Uterus (tissue), 3 donors: ENCODE measurements at regions not wholly inside any gene's neighbourhood (a gene's known extent, or its start where the extent isn't known, plus 50 kb on each side); places are given as distances from the start of the nearest gene placed in this dataset.
"Not testable (repeated sequence)": the region's sequence is repeated elsewhere in the genome, so short reads cannot be mapped to it uniquely, and the experiment has no call there.

ENCODE experiments used
- DNase-seq, 2 donors: peaks; one replicate each; pipeline ENCODE4 v3.0.0-alpha.2; 2019 to 2020
- H3K27ac ChIP-seq, 2 donors: fragments of 200-600 bp; sonication (generic); 1 replicate in 1 of 2; 2 replicates in 1 of 2; pipeline ENCODE4 v1.5.1; 2016 to 2018
- H3K27me3 ChIP-seq, 2 donors: fragments of 200-600 bp; sonication (generic); one replicate each; pipeline ENCODE4 v1.5.1; 2018 to 2019; ENCODE audit warnings: control low read depth in 1 of 2
- H3K36me3 ChIP-seq, 2 donors: fragments of 200-600 bp; sonication (generic); one replicate each; pipeline ENCODE4 v1.5.1; 2019; ENCODE audit warnings: control low read depth in 1 of 2
- H3K4me1 ChIP-seq, 2 donors: fragments of 200-600 bp; sonication (generic); one replicate each; pipeline ENCODE4 v1.5.1; 2018 to 2019; ENCODE audit warnings: control low read depth in 1 of 2
- H3K4me3 ChIP-seq, 2 donors: fragments of 200-600 bp; sonication (generic); 1 replicate in 1 of 2; 2 replicates in 1 of 2; pipeline ENCODE4 v1.5.1; 2018 to 2019; ENCODE audit warnings: mild to moderate bottlenecking in 1 of 2
- H3K9me3 ChIP-seq, 2 donors: fragments of 200-600 bp; sonication (generic); one replicate each; pipeline ENCODE4 v1.5.1; 2019; ENCODE audit warnings: control low read depth in 1 of 2
- CTCF ChIP-seq, 4 experiments: fragments of 200-600 bp in 2 of 4; fragments of 450-650 bp in 2 of 4; sonication (generic) in 2 of 4; IDR thresholded peaks; one replicate each; pipeline ENCODE4 v1.5.1; 2016 to 2019; ENCODE audit warnings: antibody characterized with exemption in 4 of 4, mild to moderate bottlenecking in 2 of 4, moderate library complexity in 1 of 4
- POLR2A ChIP-seq, 2 donors: fragments of 450-650 bp; IDR thresholded peaks; one replicate each; pipeline ENCODE4 v1.6.1; 2016; ENCODE audit warnings: antibody characterized with exemption in 2 of 2, mild to moderate bottlenecking in 1 of 2, moderate library complexity in 1 of 2
- intact Hi-C: fragments of 100-400 bp; cut with DNase I; formaldehyde crosslinking; loops from one replicate; pipeline ENCODE4 v1.15.1; 2023; ENCODE audit warnings: low total_unique reads
- donor health status: DM: yes; HTN: yes; CAD: no.

- H3K27me3 ChIP-seq, result no peaks in the 10 kb centered on the region
- intact Hi-C loops, result no loop called here
- TF ChIP-seq CTCF (IDR thresholded peaks at IDR 0.05), result no peak
- no peak for TF ChIP-seq POLR2A (IDR thresholded peaks at IDR 0.05)
Measured at GRCh38 chr21:19535356-19535755, 1131.8 kb upstream of the TMPRSS15 start.

GRCh38 chr21:19537116-19537515 lies 1133.5 kb upstream of the TMPRSS15 start:
- no peaks in the 10 kb centered on the region for H3K27me3 ChIP-seq
- intact Hi-C loops, result no loop called here
- H3K27ac ChIP-seq, result no peak overlapping the region
- no peak overlapping the region for H3K4me3 ChIP-seq
- no peaks in the 10 kb centered on the region for H3K9me3 ChIP-seq
- no peaks in the 10 kb centered on the region for H3K36me3 ChIP-seq
- no peak for DNase-seq
- TF ChIP-seq CTCF (IDR thresholded peaks at IDR 0.05), result no peak
- no peak for TF ChIP-seq POLR2A (IDR thresholded peaks at IDR 0.05)
- no peaks in the 10 kb centered on the region for H3K4me1 ChIP-seq

More at GRCh38 chr21:19535356-19535755, 1131.8 kb upstream of the TMPRSS15 start:
- no peak for DNase-seq
- Histone ChIP-seq H3K4me3 (no peak overlapping the region), H3K4me1 (no peaks in the 10 kb centered on the region), H3K27ac (no peak overlapping the region), H3K9me3 (no peaks in the 10 kb centered on the region), H3K36me3 (no peaks in the 10 kb centered on the region)

GRCh38 chr21:19540287-19540686 lies 1136.7 kb upstream of the TMPRSS15 start:
- no peaks in the 10 kb centered on the region for H3K27me3 ChIP-seq
- no peak overlapping the region for H3K27ac ChIP-seq
- TF ChIP-seq CTCF (IDR thresholded peaks at IDR 0.05) (no peak), POLR2A (IDR thresholded peaks at IDR 0.05) (no peak)
- DNase-seq, result no peak
- no peaks in the 10 kb centered on the region for H3K4me1 ChIP-seq
- H3K36me3 ChIP-seq, result no peaks in the 10 kb centered on the region
- H3K9me3 ChIP-seq, result no peaks in the 10 kb centered on the region
- H3K4me3 ChIP-seq, result no peak overlapping the region
- intact Hi-C loops, result no loop called here

- DNase-seq, result no peak
- no peaks in the 10 kb centered on the region for H3K9me3 ChIP-seq
- intact Hi-C loops, result no loop called here
- no peaks in the 10 kb centered on the region for H3K36me3 ChIP-seq
- H3K4me1 ChIP-seq, result no peaks in the 10 kb centered on the region
- no peak overlapping the region for H3K27ac ChIP-seq
- H3K27me3 ChIP-seq, result no peaks in the 10 kb centered on the region
- no peak overlapping the region for H3K4me3 ChIP-seq
- no peak for TF ChIP-seq POLR2A (IDR thresholded peaks at IDR 0.05)
- TF ChIP-seq CTCF (IDR thresholded peaks at IDR 0.05), result no peak
Measured at GRCh38 chr21:19541602-19542001, 1138.0 kb upstream of the TMPRSS15 start.

GRCh38 chr21:19544493-19544892 lies 1140.9 kb upstream of the TMPRSS15 start:
- DNase-seq, H3K27me3 ChIP-seq, H3K9me3 ChIP-seq, H3K4me3 ChIP-seq, H3K4me1 ChIP-seq, H3K36me3 ChIP-seq, intact Hi-C loops, H3K27ac ChIP-seq: not testable (repeated sequence)
